Tibial nerve (tissue), 4 donors: ENCODE measurements at regions not wholly inside any gene's neighbourhood (a gene's known extent, or its start where the extent isn't known, plus 50 kb on each side); places are given as distances from the start of the nearest gene placed in this dataset.

ENCODE experiments used
- DNase-seq, 2 donors: peaks; one replicate each; pipeline ENCODE4 v3.0.0-alpha.2; 2019; ENCODE audit warnings: low spot score in 2 of 2
- H3K27ac ChIP-seq, 4 donors: fragments of 200-600 bp; sonication (generic) in 3 of 4; one replicate each; pipeline ENCODE4 v1.5.1; 2017 to 2019; ENCODE audit warnings: mild to moderate bottlenecking in 1 of 4
- H3K27me3 ChIP-seq, 2 donors: fragments of 200-600 bp; sonication (generic) in 1 of 2; one replicate each; pipeline versions ENCODE4 v1.5.1 to v1.6.0; 2017 to 2019
- H3K36me3 ChIP-seq, 3 donors: fragments of 200-600 bp; sonication (generic); one replicate each; pipeline ENCODE4 v1.5.1; 2018 to 2019
- H3K4me1 ChIP-seq, 4 donors: fragments of 200-600 bp; sonication (generic) in 3 of 4; one replicate each; pipeline ENCODE4 v1.5.1; 2017 to 2019
- H3K4me3 ChIP-seq, 4 donors: fragments of 200-600 bp; sonication (generic) in 3 of 4; one replicate each; pipeline ENCODE4 v1.5.1; 2017 to 2019; ENCODE audit warnings: mild to moderate bottlenecking in 1 of 4, moderate library complexity in 1 of 4
- H3K9me3 ChIP-seq, 4 donors: fragments of 200-600 bp; sonication (generic) in 3 of 4; one replicate each; pipeline ENCODE4 v1.5.1; 2017 to 2019
- CTCF ChIP-seq, 5 experiments: fragments of 200-600 bp in 3 of 5; fragments of 450-650 bp in 2 of 5; sonication (generic) in 3 of 5; IDR thresholded peaks; one replicate each; pipeline ENCODE4 v1.5.1; 2016 to 2019; ENCODE audit warnings: antibody characterized with exemption in 5 of 5, mild to moderate bottlenecking in 3 of 5, moderate library complexity in 2 of 5
- EP300 ChIP-seq, 2 donors: sonication (generic); formaldehyde crosslinking; IDR thresholded peaks; one replicate each; pipeline ENCODE4 v1.6.1; 2017; ENCODE audit warnings: antibody characterized with exemption in 2 of 2, mild to moderate bottlenecking in 1 of 2
- POLR2A ChIP-seq, 2 donors: fragments of 450-650 bp; IDR thresholded peaks; one replicate each; pipeline ENCODE4 v1.6.1; 2017; ENCODE audit warnings: antibody characterized with exemption in 2 of 2, mild to moderate bottlenecking in 2 of 2, moderate library complexity in 2 of 2
- WGBS, 2 donors: methylation state at CpG; one replicate each; pipeline ENCODE4 v1.1.5; 2018; 5-methylcytosine and 5-hydroxymethylcytosine counted together

DNA sequence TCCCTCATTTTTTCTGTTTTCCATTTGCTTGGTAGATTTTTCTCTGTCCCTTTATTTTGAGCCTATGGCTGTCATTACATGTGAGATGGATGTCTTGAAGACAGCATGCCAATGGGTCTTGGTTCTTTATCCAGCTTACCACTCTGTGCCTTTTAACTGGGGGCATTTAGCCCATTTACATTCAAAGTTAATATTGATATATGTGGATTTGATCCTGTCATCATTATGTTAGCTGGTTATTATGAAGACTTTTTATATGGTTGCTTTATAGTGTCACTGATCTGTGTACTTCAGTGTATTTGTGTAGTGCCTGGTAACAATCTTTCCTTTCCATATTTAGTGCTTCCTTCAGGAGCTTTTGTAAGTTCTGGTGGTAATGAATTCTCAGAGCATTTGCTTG is 89.3 kb upstream of the UNC5B start:
- H3K36me3 ChIP-seq: no peaks in the 10 kb centered on the region
- peaks cover 0 to 42% (median 5%) of the 10 kb centered on the region in 4 donors for H3K9me3 ChIP-seq
- no peaks in the 10 kb centered on the region for H3K27me3 ChIP-seq
- DNase-seq: no peak
- H3K4me1 ChIP-seq: peaks cover 0 to 3% (median 0%) of the 10 kb centered on the region in 4 donors
- no peak overlapping the region for H3K4me3 ChIP-seq
- no peak overlapping the region for H3K27ac ChIP-seq
- no peak for TF ChIP-seq CTCF (IDR thresholded peaks at IDR 0.05)
- no peak for TF ChIP-seq POLR2A (IDR thresholded peaks at IDR 0.05)
- no peak for TF ChIP-seq EP300 (IDR thresholded peaks at IDR 0.05)

DNA sequence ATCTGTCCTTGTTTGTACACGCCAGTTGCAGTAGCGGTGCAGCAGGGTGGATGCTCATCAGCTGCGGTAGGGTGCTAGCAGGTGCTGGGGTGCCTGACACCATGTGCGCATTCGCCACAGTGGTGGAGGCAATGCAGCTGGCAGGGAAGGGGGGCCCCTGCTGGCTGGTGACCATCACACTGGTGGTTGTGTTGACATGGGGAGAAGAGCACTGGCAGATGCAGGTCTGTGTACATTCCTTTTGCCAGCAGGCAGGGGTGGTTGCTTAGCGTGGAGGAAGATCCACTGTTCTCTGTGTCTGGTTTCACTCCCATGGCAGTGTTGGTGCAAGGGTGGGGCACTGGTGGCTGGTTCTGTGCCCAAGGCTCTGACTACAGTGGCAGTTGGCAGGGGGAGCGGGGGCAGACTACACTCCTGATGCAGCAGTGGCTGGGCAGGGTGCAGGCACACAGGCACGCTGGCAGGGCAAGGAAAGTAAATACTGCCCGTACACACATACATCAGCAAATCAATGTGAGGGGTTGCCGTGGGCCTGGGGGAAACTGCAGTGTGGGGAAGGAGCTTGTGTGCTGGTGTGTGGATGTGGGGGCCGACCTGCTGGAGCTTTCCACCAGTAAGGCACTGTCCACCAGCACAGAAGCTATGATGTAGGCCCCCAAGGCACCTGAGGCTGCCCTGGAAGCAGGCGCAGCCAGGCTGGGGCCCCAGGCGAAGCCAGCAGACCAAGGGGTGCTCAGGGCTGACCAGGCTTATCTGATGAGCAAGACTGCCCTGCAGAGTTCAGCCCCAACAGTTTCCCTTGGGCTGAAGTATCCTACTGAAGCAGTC is 87.2 kb upstream of the UNC5B start:
- H3K36me3 ChIP-seq: no peaks in the 10 kb centered on the region
- DNase-seq: no peak
- WGBS, 2 donors: 90 to 95% methylated on average over 10 of the region's 13 CpGs
- no peaks in the 10 kb centered on the region for H3K27me3 ChIP-seq
- no peak for TF ChIP-seq CTCF (IDR thresholded peaks at IDR 0.05)
- no peak for TF ChIP-seq POLR2A (IDR thresholded peaks at IDR 0.05)
- no peak for TF ChIP-seq EP300 (IDR thresholded peaks at IDR 0.05)
- no peak overlapping the region for H3K27ac ChIP-seq
- H3K4me3 ChIP-seq: no peak overlapping the region
- H3K9me3 ChIP-seq: peaks cover 0 to 21% (median under 1%) of the 10 kb centered on the region in 4 donors
- H3K4me1 ChIP-seq: peaks cover 0 to 15% (median 0%) of the 10 kb centered on the region in 4 donors

DNA sequence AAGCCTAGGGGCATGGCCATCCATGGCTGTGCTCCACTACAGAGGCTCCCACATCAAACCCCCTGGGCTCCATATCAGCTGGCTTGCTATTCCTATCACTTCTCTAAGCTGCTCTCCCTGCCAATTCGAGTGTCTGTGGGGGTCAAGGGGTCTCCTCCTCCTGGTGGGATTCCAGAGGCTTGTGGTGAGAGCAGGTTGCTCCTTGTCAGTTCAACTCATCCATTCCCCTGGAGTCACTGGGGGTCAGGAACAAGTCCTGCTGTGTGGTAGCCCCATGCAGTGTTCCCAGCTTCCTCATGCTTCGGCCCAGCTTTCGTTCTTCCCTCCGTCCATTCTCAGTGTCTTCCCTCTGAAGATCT is 86.6 kb upstream of the UNC5B start:
- Histone ChIP-seq H3K4me3 (no peak overlapping the region), H3K4me1 (peaks cover 0 to 21% (median 0%) of the 10 kb centered on the region in 4 donors), H3K27ac (no peak overlapping the region), H3K9me3 (peaks cover 0 to 15% (median 0%) of the 10 kb centered on the region in 4 donors), H3K27me3 (no peaks in the 10 kb centered on the region), H3K36me3 (no peaks in the 10 kb centered on the region)
- DNase-seq: no peak
- 79 to 85% methylated on average over 4 of the region's 4 CpGs for WGBS, 2 donors
- TF ChIP-seq EP300 (IDR thresholded peaks at IDR 0.05) (no peak), CTCF (IDR thresholded peaks at IDR 0.05) (no peak), POLR2A (IDR thresholded peaks at IDR 0.05) (no peak)

DNA sequence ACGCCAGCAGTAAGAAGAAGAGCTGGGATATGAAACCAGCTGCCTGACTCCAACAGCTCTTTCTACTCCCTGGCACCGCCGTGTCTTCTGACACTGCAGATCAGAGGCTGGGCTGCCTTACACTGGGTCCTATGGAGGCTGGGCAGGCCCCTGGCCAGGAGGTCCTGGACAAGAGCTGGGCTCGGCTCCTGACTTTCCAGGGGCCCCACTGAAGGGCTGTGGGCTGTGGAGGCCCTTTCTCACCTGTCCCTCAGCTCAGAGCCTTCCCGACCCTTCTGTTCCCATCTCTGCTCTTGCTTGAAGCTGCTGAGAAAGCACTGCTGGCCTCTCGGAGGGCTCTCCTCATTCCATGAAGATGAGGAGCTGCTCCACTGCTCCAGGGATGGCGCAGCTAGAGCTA is 85.9 kb upstream of the UNC5B start:
- DNase-seq: no peak
- no peaks in the 10 kb centered on the region for H3K27me3 ChIP-seq

More for the DNA sequence above, 85.9 kb upstream of the UNC5B start:
- Histone ChIP-seq H3K36me3 (no peaks in the 10 kb centered on the region), H3K27ac (no peak overlapping the region), H3K9me3 (peaks cover 0 to 9% (median 0%) of the 10 kb centered on the region in 4 donors), H3K4me3 (no peak overlapping the region), H3K4me1 (peaks cover 0 to 27% (median 0%) of the 10 kb centered on the region in 4 donors)
- TF ChIP-seq POLR2A (IDR thresholded peaks at IDR 0.05) (no peak), CTCF (IDR thresholded peaks at IDR 0.05) (no peak), EP300 (IDR thresholded peaks at IDR 0.05) (no peak)
- WGBS, 2 donors: 81 to 88% methylated on average over 7 of the region's 7 CpGs
